Hepatocyte (in vitro differentiated cells): ENCODE measurements at regions not wholly inside any gene's neighbourhood (a gene's known extent, or its start where the extent isn't known, plus 50 kb on each side); places are given as distances from the start of the nearest gene placed in this dataset.

Source experiments
- DNase-seq: peaks from one replicate; pipeline ENCODE4 v3.0.0-alpha.2; 2016; ENCODE audit warnings: low spot score
- H2AFZ ChIP-seq: fragments of 200-600 bp; sonication (generic); 2 replicates; pipeline ENCODE4 v1.6.0; 2016; ENCODE audit warnings: antibody characterized with exemption, mild to moderate bottlenecking
- H3K27ac ChIP-seq: fragments of 200-600 bp; sonication (generic); 2 replicates; pipeline ENCODE4 v1.5.1; 2016; ENCODE audit warnings: mild to moderate bottlenecking
- H3K27me3 ChIP-seq: fragments of 200-600 bp; sonication (generic); 2 replicates; pipeline ENCODE4 v1.6.1; 2016
- H3K36me3 ChIP-seq: fragments of 200-600 bp; sonication (generic); replicated peaks from 2 replicates; pipeline ENCODE4 v1.5.1; 2016; ENCODE audit warnings: low read depth; ENCODE audit not compliant: insufficient read depth
- H3K4me1 ChIP-seq: fragments of 200-600 bp; sonication (generic); 2 replicates; pipeline ENCODE4 v1.5.1; 2016; ENCODE audit warnings: mild to moderate bottlenecking, moderate library complexity; ENCODE audit not compliant: insufficient read depth
- H3K4me2 ChIP-seq: fragments of 200-600 bp; sonication (generic); 2 replicates; pipeline ENCODE4 v1.6.0; 2016
- H3K4me3 ChIP-seq: fragments of 200-600 bp; sonication (generic); 2 replicates; pipeline ENCODE4 v1.5.1; 2016; ENCODE audit warnings: mild to moderate bottlenecking
- H3K79me2 ChIP-seq: fragments of 200-600 bp; sonication (generic); 2 replicates; pipeline ENCODE4 v1.6.0; 2017; ENCODE audit warnings: mild to moderate bottlenecking
- H3K9me2 ChIP-seq: fragments of 200-600 bp; sonication (generic); replicated peaks from 2 replicates; pipeline ENCODE4 v1.6.0; 2017; ENCODE audit warnings: mild to moderate bottlenecking; ENCODE audit not compliant: insufficient read depth
- H3K9me3 ChIP-seq: fragments of 200-600 bp; sonication (generic); 2 replicates; pipeline ENCODE4 v1.5.1; 2016; ENCODE audit warnings: low read depth, mild to moderate bottlenecking
- H4K20me1 ChIP-seq: fragments of 200-600 bp; sonication (generic); 2 replicates; pipeline ENCODE4 v1.6.0; 2016; ENCODE audit warnings: mild to moderate bottlenecking; ENCODE audit not compliant: insufficient read depth, poor library complexity, severe bottlenecking
- CTCF ChIP-seq: fragments of 200-600 bp; sonication (generic); IDR thresholded peaks from 2 replicates; pipeline ENCODE4 v1.5.1; 2016; ENCODE audit warnings: antibody characterized with exemption, mild to moderate bottlenecking; ENCODE audit not compliant: poor library complexity
- EZH2 ChIP-seq: fragments of 200-600 bp; sonication (generic); IDR thresholded peaks from 2 replicates; pipeline ENCODE4 v1.6.1; 2016; ENCODE audit warnings: antibody characterized with exemption, mild to moderate bottlenecking, borderline replicate concordance
- EZH2phosphoT487 ChIP-seq: fragments of 200-600 bp; sonication (generic); IDR thresholded peaks from one replicate; pipeline ENCODE4 v1.6.1; 2018; ENCODE audit warnings: antibody characterized with exemption, mild to moderate bottlenecking, low read depth, moderate library complexity; ENCODE audit not compliant: unreplicated experiment, severe bottlenecking
- WGBS: methylation state at CpG from one replicate; pipeline ENCODE4 v1.1.6; 2016; ENCODE audit warnings: low lambda C conversion rate; ENCODE audit errors: missing lambda C conversion rate; 5-methylcytosine and 5-hydroxymethylcytosine counted together

- Histone ChIP-seq H3K9me2 (no peaks in the 10 kb centered on the region), H3K4me2 (no peak overlapping the region), H3K27ac (no peak overlapping the region), H2AFZ (no peak overlapping the region), H3K27me3 (no peaks in the 10 kb centered on the region), H3K79me2 (no peaks in the 10 kb centered on the region), H3K9me3 (no peaks in the 10 kb centered on the region), H3K36me3 (no peaks in the 10 kb centered on the region), H3K4me1 (no peaks in the 10 kb centered on the region), H4K20me1 (no peaks in the 10 kb centered on the region), H3K4me3 (no peak overlapping the region)
- no peak for TF ChIP-seq CTCF
- no peak for TF ChIP-seq EZH2
- TF ChIP-seq EZH2phosphoT487 = no peak
- DNase-seq = no peak
- WGBS = 95% methylated on average over 4 of the region's 4 CpGs
These were observed 319.0 kb downstream of the DKK2 start for GRCh38 chr4:106717091-106717490.

GRCh38 chr4:106715825-106716224, 320.3 kb downstream of the DKK2 start:
- H2AFZ ChIP-seq = no peak overlapping the region
- no peak overlapping the region for H3K4me2 ChIP-seq
- no peak overlapping the region for H3K27ac ChIP-seq
- no peaks in the 10 kb centered on the region for H4K20me1 ChIP-seq
- no peak for DNase-seq
- H3K4me1 ChIP-seq = no peaks in the 10 kb centered on the region
- TF ChIP-seq EZH2 (no peak), EZH2phosphoT487 (no peak)
- H3K4me3 ChIP-seq = no peak overlapping the region
- H3K27me3 ChIP-seq = no peaks in the 10 kb centered on the region
- no peaks in the 10 kb centered on the region for H3K9me3 ChIP-seq
- H3K79me2 ChIP-seq = no peaks in the 10 kb centered on the region
- H3K36me3 ChIP-seq = no peaks in the 10 kb centered on the region
- no peaks in the 10 kb centered on the region for H3K9me2 ChIP-seq

GRCh38 chr4:106708464-106708816, 327.7 kb downstream of the DKK2 start:
- DNase-seq = no peak
- no peak overlapping the region for H3K4me3 ChIP-seq
- H3K27ac ChIP-seq = no peak overlapping the region
- H3K4me1 ChIP-seq = no peaks in the 10 kb centered on the region
- 76% methylated on average over 5 of the region's 5 CpGs for WGBS
- no peaks in the 10 kb centered on the region for H4K20me1 ChIP-seq
- no peaks in the 10 kb centered on the region for H3K27me3 ChIP-seq
- H3K4me2 ChIP-seq = no peak overlapping the region
- H2AFZ ChIP-seq = no peak overlapping the region
- H3K36me3 ChIP-seq = no peaks in the 10 kb centered on the region
- H3K9me3 ChIP-seq = no peaks in the 10 kb centered on the region
- no peaks in the 10 kb centered on the region for H3K79me2 ChIP-seq
- H3K9me2 ChIP-seq = no peaks in the 10 kb centered on the region
- TF ChIP-seq CTCF = no peak
- TF ChIP-seq EZH2 = no peak
- no peak for TF ChIP-seq EZH2phosphoT487

GRCh38 chr4:106707776-106708463, 328.2 kb downstream of the DKK2 start:
- Histone ChIP-seq H4K20me1 (no peaks in the 10 kb centered on the region), H3K9me2 (no peaks in the 10 kb centered on the region), H2AFZ (no peak overlapping the region), H3K79me2 (no peaks in the 10 kb centered on the region), H3K27me3 (no peaks in the 10 kb centered on the region), H3K36me3 (no peaks in the 10 kb centered on the region), H3K4me3 (no peak overlapping the region), H3K27ac (no peak overlapping the region), H3K4me1 (no peaks in the 10 kb centered on the region), H3K9me3 (no peaks in the 10 kb centered on the region), H3K4me2 (no peak overlapping the region)
- WGBS = 85% methylated on average over 2 of the region's 2 CpGs
- TF ChIP-seq EZH2phosphoT487 (no peak), CTCF (no peak), EZH2 (no peak)
- DNase-seq = no peak
